ACC112 (cell line): ENCODE measurements at regions not wholly inside any gene's neighbourhood (a gene's known extent, or its start where the extent isn't known, plus 50 kb on each side); places are given as distances from the start of the nearest gene placed in this dataset.

Experiments used
- H2AFZ ChIP-seq: fragments of 200-600 bp; sonication (generic); one replicate; pipeline ENCODE4 v1.6.0; 2017; ENCODE audit warnings: antibody characterized with exemption, low read length; ENCODE audit not compliant: unreplicated experiment
- H3K27ac ChIP-seq: fragments of 200-600 bp; sonication (generic); 2 replicates; pipeline ENCODE4 v1.5.1; 2014; ENCODE audit warnings: low read depth, mild to moderate bottlenecking, antibody characterized with exemption, low read length, moderate library complexity
- H3K27me3 ChIP-seq: fragments of 200-600 bp; sonication (generic); 2 replicates; pipeline ENCODE4 v1.6.1; 2014; ENCODE audit warnings: mild to moderate bottlenecking, antibody characterized with exemption, low read length, moderate library complexity, mixed read lengths; ENCODE audit not compliant: insufficient read depth
- H3K36me3 ChIP-seq: fragments of 200-600 bp; sonication (generic); 2 replicates; pipeline ENCODE4 v1.6.1; 2016; ENCODE audit warnings: mild to moderate bottlenecking, antibody characterized with exemption, low read length, moderate library complexity, mixed read lengths; ENCODE audit not compliant: insufficient read depth
- H3K4me1 ChIP-seq: fragments of 200-600 bp; sonication (generic); one replicate; pipeline ENCODE4 v1.6.1; 2016; ENCODE audit warnings: low read length, mixed read lengths; ENCODE audit not compliant: insufficient read depth, unreplicated experiment, control insufficient read depth
- H3K4me3 ChIP-seq: fragments of 200-600 bp; sonication (generic); 2 replicates; pipeline ENCODE4 v1.5.1; 2014; ENCODE audit warnings: mild to moderate bottlenecking, low read depth, low read length
- H3K79me2 ChIP-seq: fragments of 200-600 bp; sonication (generic); one replicate; pipeline ENCODE4 v1.6.0; 2016; ENCODE audit warnings: low read length; ENCODE audit not compliant: control insufficient read depth, unreplicated experiment, insufficient read depth

- Histone ChIP-seq H3K27me3 (no peaks in the 10 kb centered on the region), H3K27ac (no peak overlapping the region), H3K79me2 (no peaks in the 10 kb centered on the region), H3K36me3 (no peaks in the 10 kb centered on the region), H2AFZ (no peak overlapping the region), H3K4me1 (no peaks in the 10 kb centered on the region), H3K4me3 (no peak overlapping the region)
These were observed 287.7 kb upstream of the TLE4 start for GRCh38 chr9:79284081-79284480.

GRCh38 chr9:79286992-79287707 is 284.6 kb upstream of the TLE4 start:
- Histone ChIP-seq H3K4me1 (no peaks in the 10 kb centered on the region), H3K79me2 (no peaks in the 10 kb centered on the region), H2AFZ (no peak overlapping the region), H3K4me3 (no peak overlapping the region), H3K27ac (no peak overlapping the region), H3K36me3 (no peaks in the 10 kb centered on the region), H3K27me3 (peaks cover 5% of the 10 kb centered on the region; the same call in 1 of the 2 replicates)

- Histone ChIP-seq H2AFZ (no peak overlapping the region), H3K36me3 (no peaks in the 10 kb centered on the region), H3K4me1 (no peaks in the 10 kb centered on the region), H3K27me3 (peaks cover 11% of the 10 kb centered on the region), H3K79me2 (no peaks in the 10 kb centered on the region), H3K27ac (no peak overlapping the region), H3K4me3 (no peak overlapping the region)
These were observed 284.0 kb upstream of the TLE4 start for GRCh38 chr9:79287708-79288290.

GRCh38 chr9:79289856-79290255 is 281.9 kb upstream of the TLE4 start:
- Histone ChIP-seq H3K27me3 (peaks cover 28% of the 10 kb centered on the region), H3K79me2 (no peaks in the 10 kb centered on the region), H3K4me1 (no peaks in the 10 kb centered on the region), H3K27ac (no peak overlapping the region), H3K36me3 (no peaks in the 10 kb centered on the region), H2AFZ (no peak overlapping the region), H3K4me3 (no peak overlapping the region)

- Histone ChIP-seq H3K4me1 (no peaks in the 10 kb centered on the region), H2AFZ (no peak overlapping the region), H3K36me3 (no peaks in the 10 kb centered on the region), H3K27ac (no peak overlapping the region), H3K4me3 (no peak overlapping the region), H3K79me2 (no peaks in the 10 kb centered on the region), H3K27me3 (peaks cover 35% of the 10 kb centered on the region)
These were observed 279.0 kb upstream of the TLE4 start for GRCh38 chr9:79292731-79293280.

- Histone ChIP-seq H3K79me2 (no peaks in the 10 kb centered on the region), H2AFZ (no peak overlapping the region), H3K27ac (no peak overlapping the region), H3K27me3 (peaks cover 41% of the 10 kb centered on the region), H3K4me1 (no peaks in the 10 kb centered on the region), H3K36me3 (no peaks in the 10 kb centered on the region), H3K4me3 (no peak overlapping the region)
These were observed 271.7 kb upstream of the TLE4 start for GRCh38 chr9:79300068-79300467.

GRCh38 chr9:79301085-79301484 is 270.7 kb upstream of the TLE4 start:
- Histone ChIP-seq H3K27ac (no peak overlapping the region), H3K4me3 (no peak overlapping the region), H2AFZ (no peak overlapping the region), H3K79me2 (no peaks in the 10 kb centered on the region), H3K4me1 (no peaks in the 10 kb centered on the region), H3K27me3 (peaks cover 39% of the 10 kb centered on the region), H3K36me3 (no peaks in the 10 kb centered on the region)

GRCh38 chr9:79301551-79302391 is 270.0 kb upstream of the TLE4 start:
- H3K79me2 ChIP-seq = no peaks in the 10 kb centered on the region
- peaks cover 33% of the 10 kb centered on the region for H3K27me3 ChIP-seq
- no peaks in the 10 kb centered on the region for H3K36me3 ChIP-seq
- H2AFZ ChIP-seq = no peak overlapping the region
- no peak overlapping the region for H3K4me3 ChIP-seq
- no peaks in the 10 kb centered on the region for H3K4me1 ChIP-seq
- no peak overlapping the region for H3K27ac ChIP-seq

- no peak overlapping the region for H3K4me3 ChIP-seq
- H3K27ac ChIP-seq = no peak overlapping the region
- H3K79me2 ChIP-seq = no peaks in the 10 kb centered on the region
- H2AFZ ChIP-seq = no peak overlapping the region
- peaks cover 40% of the 10 kb centered on the region for H3K27me3 ChIP-seq
- H3K4me1 ChIP-seq = no peaks in the 10 kb centered on the region
- H3K36me3 ChIP-seq = no peaks in the 10 kb centered on the region
These were observed 269.2 kb upstream of the TLE4 start for GRCh38 chr9:79302569-79302968.

GRCh38 chr9:79308012-79308411 is 263.8 kb upstream of the TLE4 start:
- peaks cover 16% of the 10 kb centered on the region; the same call in 1 of the 2 replicates for H3K27me3 ChIP-seq
- H3K4me3 ChIP-seq = no peak overlapping the region
- no peak overlapping the region for H2AFZ ChIP-seq
- H3K27ac ChIP-seq = no peak overlapping the region
- H3K79me2 ChIP-seq = no peaks in the 10 kb centered on the region
- H3K36me3 ChIP-seq = no peaks in the 10 kb centered on the region
- H3K4me1 ChIP-seq = no peaks in the 10 kb centered on the region
